WTC11 (cell line): ENCODE measurements at regions not wholly inside any gene's neighbourhood (a gene's known extent, or its start where the extent isn't known, plus 50 kb on each side); places are given as distances from the start of the nearest gene placed in this dataset.

ENCODE experiments used
- CBFB ChIP-seq: sonication (generic); formaldehyde crosslinking; IDR thresholded peaks from 2 replicates; pipeline ENCODE4 v1.8.1; 2022; ENCODE audit warnings: mild to moderate bottlenecking, low read depth, missing genetic modification reagents
- CTCF ChIP-seq: fragments of 200-600 bp; IDR thresholded peaks from 2 replicates; pipeline ENCODE4 v1.8.0; 2022; ENCODE audit warnings: antibody characterized with exemption
- ETV6 ChIP-seq: sonication (generic); formaldehyde crosslinking; IDR thresholded peaks from 2 replicates; pipeline ENCODE4 v1.8.1; 2022; ENCODE audit warnings: mild to moderate bottlenecking, missing genetic modification reagents
- HMGXB4 ChIP-seq: sonication (generic); formaldehyde crosslinking; IDR thresholded peaks from 2 replicates; pipeline ENCODE4 v1.8.1; 2023; ENCODE audit warnings: mild to moderate bottlenecking, moderate library complexity, missing genetic modification reagents
- PRDM15 ChIP-seq: sonication (generic); formaldehyde crosslinking; IDR thresholded peaks from 2 replicates; pipeline ENCODE4 v1.8.0; 2022; ENCODE audit warnings: missing genetic modification reagents
- USF1 ChIP-seq: sonication (generic); formaldehyde crosslinking; IDR thresholded peaks from 2 replicates; pipeline ENCODE4 v1.8.0; 2022; ENCODE audit warnings: mild to moderate bottlenecking, missing genetic modification reagents
- TF ChIP-seq, protein P1 (sequence below): sonication (generic); formaldehyde crosslinking; IDR thresholded peaks from 2 replicates; pipeline ENCODE4 v1.8.1; 2023; ENCODE audit warnings: mild to moderate bottlenecking, missing genetic modification reagents, moderate library complexity
- TF ChIP-seq, protein P2 (sequence below): sonication (generic); formaldehyde crosslinking; IDR thresholded peaks from 2 replicates; pipeline ENCODE4 v1.8.1; 2022; ENCODE audit warnings: mild to moderate bottlenecking, moderate library complexity, missing genetic modification reagents
- TF ChIP-seq, protein P3 (sequence below): sonication (generic); formaldehyde crosslinking; IDR thresholded peaks from 2 replicates; pipeline ENCODE4 v1.8.1; 2023; ENCODE audit warnings: mild to moderate bottlenecking, missing genetic modification reagents, moderate library complexity

GRCh38 chr20:60990643-60991042 is 261.4 kb upstream of the CDH4 start:
- TF ChIP-seq CTCF (no peak), CBFB (CRISPR knock-in tag) (no peak), PRDM15 (CRISPR knock-in tag) (no peak), ETV6 (CRISPR knock-in tag) (no peak), USF1 (CRISPR knock-in tag) (no peak), HMGXB4 (no peak)
- TF ChIP-seq, protein P1, sequence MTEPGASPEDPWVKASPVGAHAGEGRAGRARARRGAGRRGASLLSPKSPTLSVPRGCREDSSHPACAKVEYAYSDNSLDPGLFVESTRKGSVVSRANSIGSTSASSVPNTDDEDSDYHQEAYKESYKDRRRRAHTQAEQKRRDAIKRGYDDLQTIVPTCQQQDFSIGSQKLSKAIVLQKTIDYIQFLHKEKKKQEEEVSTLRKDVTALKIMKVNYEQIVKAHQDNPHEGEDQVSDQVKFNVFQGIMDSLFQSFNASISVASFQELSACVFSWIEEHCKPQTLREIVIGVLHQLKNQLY (CRISPR knock-in tag): no peak
- TF ChIP-seq, protein P2, sequence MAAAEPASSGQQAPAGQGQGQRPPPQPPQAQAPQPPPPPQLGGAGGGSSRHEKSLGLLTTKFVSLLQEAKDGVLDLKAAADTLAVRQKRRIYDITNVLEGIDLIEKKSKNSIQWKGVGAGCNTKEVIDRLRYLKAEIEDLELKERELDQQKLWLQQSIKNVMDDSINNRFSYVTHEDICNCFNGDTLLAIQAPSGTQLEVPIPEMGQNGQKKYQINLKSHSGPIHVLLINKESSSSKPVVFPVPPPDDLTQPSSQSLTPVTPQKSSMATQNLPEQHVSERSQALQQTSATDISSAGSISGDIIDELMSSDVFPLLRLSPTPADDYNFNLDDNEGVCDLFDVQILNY (CRISPR knock-in tag): no peak
- TF ChIP-seq, protein P3, sequence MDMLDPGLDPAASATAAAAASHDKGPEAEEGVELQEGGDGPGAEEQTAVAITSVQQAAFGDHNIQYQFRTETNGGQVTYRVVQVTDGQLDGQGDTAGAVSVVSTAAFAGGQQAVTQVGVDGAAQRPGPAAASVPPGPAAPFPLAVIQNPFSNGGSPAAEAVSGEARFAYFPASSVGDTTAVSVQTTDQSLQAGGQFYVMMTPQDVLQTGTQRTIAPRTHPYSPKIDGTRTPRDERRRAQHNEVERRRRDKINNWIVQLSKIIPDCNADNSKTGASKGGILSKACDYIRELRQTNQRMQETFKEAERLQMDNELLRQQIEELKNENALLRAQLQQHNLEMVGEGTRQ (CRISPR knock-in tag): no peak
